Activated T-cell treated with anti-CD3 and anti-CD28 coated beads, Interleukin-2, amount 50 U/mL, for 4 hours (primary cell): ENCODE measurements at regions not wholly inside any gene's neighbourhood (a gene's known extent, or its start where the extent isn't known, plus 50 kb on each side); places are given as distances from the start of the nearest gene placed in this dataset.
"Not testable (repeated sequence)": the region's sequence is repeated elsewhere in the genome, so short reads cannot be mapped to it uniquely, and the experiment has no call there.

Experiments used
- ATAC-seq, 2 donors: fragments of 200-7000 bp; cut with Tn5 transposase; one replicate each; pipeline ENCODE4 v1.10.0; 2021
- DNase-seq: peaks from one replicate; pipeline ENCODE4 v3.0.0-alpha.2; 2020
- H3K27me3 Mint-ChIP-seq: one replicate; pipeline ENCODE4 v1.8.0; 2021; ENCODE audit warnings: low read depth, mixed read lengths
- H3K36me3 Mint-ChIP-seq: one replicate; pipeline ENCODE4 v1.8.0; 2022; ENCODE audit warnings: mixed read lengths; ENCODE audit not compliant: insufficient read depth
- H3K4me1 Mint-ChIP-seq: one replicate; pipeline ENCODE4 v1.8.0; 2021; ENCODE audit warnings: low read depth, mixed read lengths
- H3K4me3 Mint-ChIP-seq: one replicate; pipeline ENCODE4 v1.8.0; 2021; ENCODE audit warnings: mild to moderate bottlenecking, moderate library complexity, mixed read lengths
- H3K9me3 Mint-ChIP-seq: one replicate; pipeline ENCODE4 v1.8.0; 2021; ENCODE audit warnings: mixed read lengths

GRCh38 chr5:12716664-12717063 lies 812.4 kb upstream of the CTNND2 start:
- no peaks in the 10 kb centered on the region for H3K4me1 Mint-ChIP-seq
- ATAC-seq (no peak), DNase-seq (no peak)
- H3K9me3 Mint-ChIP-seq: peaks cover 10% of the 10 kb centered on the region
- no peak overlapping the region for H3K4me3 Mint-ChIP-seq
- H3K36me3 Mint-ChIP-seq: no peaks in the 10 kb centered on the region
- no peaks in the 10 kb centered on the region for H3K27me3 Mint-ChIP-seq

GRCh38 chr5:12707560-12707959 lies 803.3 kb upstream of the CTNND2 start:
- DNase-seq (no peak), ATAC-seq (no peak)
- Mint-ChIP-seq H3K36me3 (no peaks in the 10 kb centered on the region), H3K4me3 (no peak overlapping the region), H3K4me1 (no peaks in the 10 kb centered on the region), H3K27me3 (no peaks in the 10 kb centered on the region), H3K9me3 (peaks cover 11% of the 10 kb centered on the region)

- no peak overlapping the region for H3K4me3 Mint-ChIP-seq
- peaks cover 14% of the 10 kb centered on the region for H3K9me3 Mint-ChIP-seq
- DNase-seq (no peak), ATAC-seq (no peak)
- H3K36me3 Mint-ChIP-seq: no peaks in the 10 kb centered on the region
- H3K4me1 Mint-ChIP-seq: no peaks in the 10 kb centered on the region
- no peaks in the 10 kb centered on the region for H3K27me3 Mint-ChIP-seq
Observed at GRCh38 chr5:12704955-12705354, 800.7 kb upstream of the CTNND2 start.

- no peaks in the 10 kb centered on the region for H3K27me3 Mint-ChIP-seq
- no peaks in the 10 kb centered on the region for H3K4me1 Mint-ChIP-seq
- no peaks in the 10 kb centered on the region for H3K36me3 Mint-ChIP-seq
- DNase-seq: no peak
- ATAC-seq: no peak
- H3K4me3 Mint-ChIP-seq: no peak overlapping the region
- peaks cover 17% of the 10 kb centered on the region for H3K9me3 Mint-ChIP-seq
Observed at GRCh38 chr5:12703254-12703653, 799.0 kb upstream of the CTNND2 start.

- H3K4me1 Mint-ChIP-seq: no peaks in the 10 kb centered on the region
- no peaks in the 10 kb centered on the region for H3K27me3 Mint-ChIP-seq
- peaks cover 6% of the 10 kb centered on the region for H3K9me3 Mint-ChIP-seq
- no peak for ATAC-seq
- no peak overlapping the region for H3K4me3 Mint-ChIP-seq
- DNase-seq: no peak
- H3K36me3 Mint-ChIP-seq: no peaks in the 10 kb centered on the region
Observed at GRCh38 chr5:12695651-12696050, 791.4 kb upstream of the CTNND2 start.

- Mint-ChIP-seq H3K4me1 (no peaks in the 10 kb centered on the region), H3K36me3 (no peaks in the 10 kb centered on the region), H3K9me3 (peaks cover 6% of the 10 kb centered on the region), H3K27me3 (no peaks in the 10 kb centered on the region), H3K4me3 (no peak overlapping the region)
- DNase-seq: no peak
- no peak for ATAC-seq
Observed at GRCh38 chr5:12691330-12691729, 787.1 kb upstream of the CTNND2 start.

- H3K36me3 Mint-ChIP-seq: no peaks in the 10 kb centered on the region
- H3K4me1 Mint-ChIP-seq: no peaks in the 10 kb centered on the region
- H3K4me3 Mint-ChIP-seq: no peak overlapping the region
- no peaks in the 10 kb centered on the region for H3K27me3 Mint-ChIP-seq
- H3K9me3 Mint-ChIP-seq: peaks cover 6% of the 10 kb centered on the region
- no peak for ATAC-seq
- no peak for DNase-seq
Observed at GRCh38 chr5:12690361-12690760, 786.1 kb upstream of the CTNND2 start.

- H3K36me3 Mint-ChIP-seq: no peaks in the 10 kb centered on the region
- DNase-seq: no peak
Observed at GRCh38 chr5:12683249-12683648, 779.0 kb upstream of the CTNND2 start.

GRCh38 chr5:12679731-12680130 lies 775.5 kb upstream of the CTNND2 start:
- H3K27me3 Mint-ChIP-seq: no peaks in the 10 kb centered on the region
- H3K9me3 Mint-ChIP-seq: peaks cover 8% of the 10 kb centered on the region
- H3K4me1 Mint-ChIP-seq: no peaks in the 10 kb centered on the region
- H3K36me3 Mint-ChIP-seq: no peaks in the 10 kb centered on the region
- ATAC-seq (no peak), DNase-seq (no peak)
- no peak overlapping the region for H3K4me3 Mint-ChIP-seq

More at GRCh38 chr5:12683249-12683648, 779.0 kb upstream of the CTNND2 start:
- Mint-ChIP-seq H3K27me3 (no peaks in the 10 kb centered on the region), H3K4me1 (no peaks in the 10 kb centered on the region), H3K4me3 (no peak overlapping the region), H3K9me3 (peaks cover 4% of the 10 kb centered on the region)
- ATAC-seq: no peak

- no peaks in the 10 kb centered on the region for H3K27me3 Mint-ChIP-seq
- no peaks in the 10 kb centered on the region for H3K4me1 Mint-ChIP-seq
- no peak for ATAC-seq
- H3K9me3 Mint-ChIP-seq: peaks cover 7% of the 10 kb centered on the region
- DNase-seq: no peak
- no peaks in the 10 kb centered on the region for H3K36me3 Mint-ChIP-seq
- no peak overlapping the region for H3K4me3 Mint-ChIP-seq
Observed at GRCh38 chr5:12675959-12676358, 771.7 kb upstream of the CTNND2 start.

GRCh38 chr5:12672141-12672540 lies 767.9 kb upstream of the CTNND2 start:
- no peaks in the 10 kb centered on the region for H3K4me1 Mint-ChIP-seq
- H3K4me3 Mint-ChIP-seq: no peak overlapping the region
- ATAC-seq: no peak
- no peaks in the 10 kb centered on the region for H3K36me3 Mint-ChIP-seq
- no peak for DNase-seq
- peaks cover 7% of the 10 kb centered on the region for H3K9me3 Mint-ChIP-seq
- H3K27me3 Mint-ChIP-seq: no peaks in the 10 kb centered on the region

- no peak for DNase-seq
- peaks cover 19% of the 10 kb centered on the region for H3K9me3 Mint-ChIP-seq
- no peaks in the 10 kb centered on the region for H3K36me3 Mint-ChIP-seq
- H3K4me3 Mint-ChIP-seq: no peak overlapping the region
- no peaks in the 10 kb centered on the region for H3K27me3 Mint-ChIP-seq
- H3K4me1 Mint-ChIP-seq: no peaks in the 10 kb centered on the region
- ATAC-seq: no peak
Observed at GRCh38 chr5:12669326-12669725, 765.1 kb upstream of the CTNND2 start.

GRCh38 chr5:12668564-12668963 lies 764.3 kb upstream of the CTNND2 start:
- Mint-ChIP-seq H3K27me3 (no peaks in the 10 kb centered on the region), H3K9me3 (peaks cover 24% of the 10 kb centered on the region), H3K4me3 (no peak overlapping the region), H3K4me1 (no peaks in the 10 kb centered on the region), H3K36me3 (no peaks in the 10 kb centered on the region)
- DNase-seq: no peak
- no peak for ATAC-seq

- H3K4me3 Mint-ChIP-seq, H3K4me1 Mint-ChIP-seq, ATAC-seq, H3K36me3 Mint-ChIP-seq, H3K27me3 Mint-ChIP-seq, DNase-seq: not testable (repeated sequence)
- H3K9me3 Mint-ChIP-seq: peaks cover 23% of the 10 kb centered on the region
Observed at GRCh38 chr5:12667818-12668217, 763.6 kb upstream of the CTNND2 start.

- not testable (repeated sequence) for H3K4me3 Mint-ChIP-seq, DNase-seq, ATAC-seq, H3K27me3 Mint-ChIP-seq, H3K36me3 Mint-ChIP-seq, H3K4me1 Mint-ChIP-seq
- peaks cover 28% of the 10 kb centered on the region for H3K9me3 Mint-ChIP-seq
Observed at GRCh38 chr5:12665772-12666171, 761.5 kb upstream of the CTNND2 start.
